ENCODE measurements at regions not wholly inside any gene's neighbourhood (a gene's known extent, or its start where the extent isn't known, plus 50 kb on each side); places are given as distances from the start of the nearest gene placed in this dataset.
"Not testable (repeated sequence)": the region's sequence is repeated elsewhere in the genome, so short reads cannot be mapped to it uniquely, and the experiment has no call there.

DNA sequence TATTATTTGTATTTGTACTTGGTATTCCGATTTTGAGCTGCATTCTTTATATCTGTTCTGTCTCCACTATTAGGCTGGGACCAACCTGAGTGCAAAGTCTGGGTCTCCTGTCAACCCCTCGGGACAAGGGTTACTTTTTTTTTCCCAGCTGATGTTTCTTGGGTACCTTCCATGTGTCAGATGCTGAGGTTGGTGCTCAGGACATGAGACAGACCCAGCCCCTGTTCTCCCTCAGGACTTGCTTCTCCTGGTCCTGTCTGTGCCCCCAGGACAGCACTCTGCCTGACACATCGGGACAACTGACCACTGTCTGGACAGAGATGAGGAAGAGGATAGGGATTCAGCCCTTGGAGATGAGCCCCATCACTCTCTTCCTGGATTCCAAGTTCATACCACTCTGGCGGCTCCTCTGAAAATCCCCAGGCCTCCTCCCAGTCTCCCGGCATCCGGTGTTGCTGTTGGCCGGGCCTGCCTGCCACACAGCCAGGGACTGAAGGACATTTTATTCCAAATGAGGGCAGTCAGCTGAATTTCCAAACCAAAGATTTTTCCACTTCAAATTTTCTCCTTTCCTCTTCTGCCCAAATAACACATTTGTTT is 55.6 kb upstream of the FMOD start:
- in situ Hi-C loops (cut with HindIII; ENCODE audit: low sequenced_read_pairs), result no loop called here
- H3K4me3 ChIP-seq (ENCODE audit: low read depth, low read length), result no peak overlapping the region
- TF ChIP-seq, protein P1, sequence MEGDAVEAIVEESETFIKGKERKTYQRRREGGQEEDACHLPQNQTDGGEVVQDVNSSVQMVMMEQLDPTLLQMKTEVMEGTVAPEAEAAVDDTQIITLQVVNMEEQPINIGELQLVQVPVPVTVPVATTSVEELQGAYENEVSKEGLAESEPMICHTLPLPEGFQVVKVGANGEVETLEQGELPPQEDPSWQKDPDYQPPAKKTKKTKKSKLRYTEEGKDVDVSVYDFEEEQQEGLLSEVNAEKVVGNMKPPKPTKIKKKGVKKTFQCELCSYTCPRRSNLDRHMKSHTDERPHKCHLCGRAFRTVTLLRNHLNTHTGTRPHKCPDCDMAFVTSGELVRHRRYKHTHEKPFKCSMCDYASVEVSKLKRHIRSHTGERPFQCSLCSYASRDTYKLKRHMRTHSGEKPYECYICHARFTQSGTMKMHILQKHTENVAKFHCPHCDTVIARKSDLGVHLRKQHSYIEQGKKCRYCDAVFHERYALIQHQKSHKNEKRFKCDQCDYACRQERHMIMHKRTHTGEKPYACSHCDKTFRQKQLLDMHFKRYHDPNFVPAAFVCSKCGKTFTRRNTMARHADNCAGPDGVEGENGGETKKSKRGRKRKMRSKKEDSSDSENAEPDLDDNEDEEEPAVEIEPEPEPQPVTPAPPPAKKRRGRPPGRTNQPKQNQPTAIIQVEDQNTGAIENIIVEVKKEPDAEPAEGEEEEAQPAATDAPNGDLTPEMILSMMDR (IDR thresholded peaks at IDR 0.05; ENCODE audit: low read depth, low read length), result no peak
- no peak for DNase-seq (ENCODE audit: low read depth, low spot score)

DNA sequence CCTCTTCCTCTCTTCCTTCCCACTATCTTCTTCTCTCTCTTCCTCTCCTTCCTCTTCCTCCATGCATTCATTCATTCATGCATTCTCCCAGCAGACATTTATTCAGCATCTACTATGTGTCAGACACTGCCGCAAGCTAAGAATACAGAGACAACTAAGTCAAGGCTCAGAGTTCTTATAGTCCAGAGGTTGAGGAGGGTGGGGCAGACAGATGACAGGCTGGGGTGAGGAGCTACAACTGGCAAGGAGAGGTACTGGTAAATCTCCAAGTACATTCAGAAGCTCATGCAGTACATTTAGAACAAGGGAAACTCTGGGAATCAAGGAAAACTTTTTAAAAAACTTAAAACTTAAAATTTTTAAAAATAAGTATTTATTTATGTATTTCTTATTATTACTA is 56.4 kb upstream of the FMOD start:
- TF ChIP-seq, protein P1 (IDR thresholded peaks at IDR 0.05; ENCODE audit: low read depth, low read length), result no peak
- in situ Hi-C loops (cut with HindIII; ENCODE audit: low sequenced_read_pairs), result no loop called here
- DNase-seq (ENCODE audit: low read depth, low spot score), result no peak

DNA sequence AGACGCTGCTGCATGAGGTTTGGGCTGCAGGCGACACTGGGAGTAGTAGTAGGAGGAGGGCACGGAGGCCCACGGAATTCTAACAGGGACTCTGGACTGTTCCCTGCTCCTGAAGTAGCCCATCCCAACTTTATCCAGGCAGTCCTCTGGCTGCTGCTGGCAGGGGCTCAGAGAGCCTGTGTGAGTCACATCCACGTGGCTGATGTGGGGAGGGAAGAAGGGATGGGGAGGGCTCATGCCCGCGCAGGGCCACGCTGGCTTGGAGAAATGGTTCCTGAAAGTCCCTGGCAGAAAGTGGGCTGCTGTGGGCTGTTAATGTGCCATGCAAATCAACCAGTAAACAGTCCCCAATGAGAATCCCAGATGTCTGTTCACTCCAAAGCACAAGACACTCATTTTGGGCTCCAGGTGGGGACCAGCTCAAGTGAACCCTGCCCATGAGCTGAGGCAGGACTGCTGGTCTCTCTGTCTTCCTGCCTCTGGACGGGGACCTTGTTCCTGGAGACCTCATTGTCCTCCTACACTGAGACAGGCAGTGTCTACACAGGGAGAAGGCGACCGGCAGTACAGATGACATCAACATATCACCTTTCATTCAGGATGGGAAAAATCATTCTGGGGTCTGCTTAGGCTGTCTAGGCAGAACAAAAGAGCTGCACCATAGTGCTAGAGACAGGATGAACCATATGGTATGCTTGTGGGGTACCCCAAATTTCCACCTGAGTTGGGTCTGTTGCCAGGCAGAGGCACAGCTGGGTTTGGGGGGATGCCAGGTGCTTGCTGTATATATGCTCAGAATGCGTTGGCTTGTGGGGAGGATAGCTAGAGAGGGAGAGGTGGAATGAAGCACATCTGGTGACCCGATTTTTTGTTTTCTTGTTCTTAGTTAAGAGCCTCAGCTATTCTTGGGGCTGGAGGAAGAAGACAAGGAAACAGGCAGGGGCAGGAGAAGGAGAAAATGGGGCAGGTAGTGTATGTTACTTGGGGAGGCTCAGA is 57.9 kb upstream of the FMOD start:
- in situ Hi-C loops (cut with HindIII; ENCODE audit: low sequenced_read_pairs), result no loop called here
- peak; percentile 67 for DNase-seq (ENCODE audit: low read depth, low spot score)
- H3K4me3 ChIP-seq (ENCODE audit: low read depth, low read length), result no peak overlapping the region
- TF ChIP-seq, protein P1 (IDR thresholded peaks at IDR 0.05; ENCODE audit: low read depth, low read length), result no peak

More for the DNA sequence above, 56.4 kb upstream of the FMOD start:
- no peak overlapping the region for H3K4me3 ChIP-seq (ENCODE audit: low read depth, low read length)

DNA sequence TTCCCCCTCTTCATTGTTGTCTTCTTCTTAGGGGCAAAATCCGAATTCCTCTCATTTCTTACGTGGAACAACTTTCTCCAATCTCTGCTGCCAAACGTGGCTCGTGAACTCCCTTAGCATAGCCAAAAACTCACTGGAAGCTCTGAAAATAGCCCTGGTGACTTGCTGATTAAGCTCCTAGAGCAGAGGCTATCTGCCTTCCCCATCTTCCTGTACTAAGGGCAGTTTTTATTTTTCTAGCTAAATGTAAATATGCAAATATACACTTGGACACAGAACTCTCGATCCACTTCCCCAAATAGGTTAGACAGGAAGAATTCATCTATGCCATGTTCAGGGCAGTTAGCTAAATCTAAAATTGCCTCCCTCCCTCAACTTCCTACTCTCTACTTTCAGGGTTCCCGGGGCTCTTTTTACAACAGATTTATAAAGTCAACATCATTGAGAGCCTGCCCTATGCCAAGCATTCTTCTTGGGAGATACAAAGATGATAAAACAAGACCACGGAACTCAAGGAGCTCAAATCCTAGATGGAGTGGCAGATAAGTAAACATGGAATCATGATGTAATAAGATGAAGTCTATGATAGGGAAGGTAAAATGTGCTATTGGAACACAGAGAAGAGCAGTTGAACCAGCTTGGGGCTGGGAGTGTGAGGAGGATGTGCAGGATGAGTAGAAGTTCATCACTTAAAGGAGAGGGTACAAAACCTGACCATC is 59.4 kb upstream of the FMOD start:
- no peak for DNase-seq (ENCODE audit: low read depth, low spot score)

DNA sequence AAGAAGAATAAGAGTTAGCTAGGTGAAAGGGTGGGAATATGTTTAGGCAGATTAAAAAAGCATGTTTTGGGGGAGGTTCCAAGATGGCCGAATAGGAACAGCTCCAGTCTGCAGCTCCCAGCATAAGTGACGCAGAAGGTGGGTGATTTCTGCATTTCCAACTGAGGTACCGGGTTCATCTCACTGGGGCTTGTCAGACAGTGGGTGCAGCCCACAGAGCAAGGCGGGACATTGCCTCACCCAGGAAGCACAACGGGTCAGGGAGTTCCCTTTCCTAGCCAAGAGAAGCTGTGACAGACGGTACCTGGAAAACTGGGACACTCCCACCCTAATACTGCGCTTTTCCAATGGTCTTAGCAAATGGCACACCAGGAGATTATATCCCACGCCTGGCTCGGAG is 60.5 kb upstream of the FMOD start:
- DNase-seq (ENCODE audit: low read depth, low spot score), result not testable (repeated sequence)

More for the DNA sequence above, 59.4 kb upstream of the FMOD start:
- in situ Hi-C loops (cut with HindIII; ENCODE audit: low sequenced_read_pairs), result no loop called here
- H3K4me3 ChIP-seq (ENCODE audit: low read depth, low read length), result no peak overlapping the region
- TF ChIP-seq, protein P1 (IDR thresholded peaks at IDR 0.05; ENCODE audit: low read depth, low read length), result no peak

DNA sequence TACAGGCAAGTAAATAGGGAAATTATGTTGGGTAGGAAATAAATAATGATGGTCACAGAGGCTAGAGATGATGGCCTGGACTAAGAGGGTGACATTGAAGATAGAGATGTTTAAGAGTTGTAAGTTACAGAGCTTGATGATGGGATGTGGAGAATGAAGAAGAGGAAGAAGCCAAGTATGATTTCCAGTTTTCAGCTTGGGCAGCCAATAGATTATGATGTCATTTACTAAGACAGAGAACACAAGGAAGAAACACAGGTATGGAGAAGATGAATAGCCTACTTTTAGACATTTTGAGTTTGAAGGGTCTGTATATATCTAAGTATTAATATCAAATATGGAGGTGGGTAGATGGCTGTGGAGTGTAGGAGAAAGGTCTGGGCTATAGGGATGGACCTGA is 56.0 kb upstream of the PRELP start:
- no peak overlapping the region for H3K4me3 ChIP-seq (ENCODE audit: low read depth, low read length)
- DNase-seq (ENCODE audit: low read depth, low spot score), result no peak
- TF ChIP-seq, protein P1 (IDR thresholded peaks at IDR 0.05; ENCODE audit: low read depth, low read length), result no peak
- in situ Hi-C loops (cut with HindIII; ENCODE audit: low sequenced_read_pairs), result no loop called here

More for the DNA sequence above, 60.5 kb upstream of the FMOD start:
- H3K4me3 ChIP-seq (ENCODE audit: low read depth, low read length); in situ Hi-C loops (cut with HindIII; ENCODE audit: low sequenced_read_pairs): not testable (repeated sequence)
